ENCODE measurements at regions not wholly inside any gene's neighbourhood (a gene's known extent, or its start where the extent isn't known, plus 50 kb on each side); places are given as distances from the start of the nearest gene placed in this dataset.

GRCh38 chr13:74084375-74084935 lies 49.7 kb downstream of the KLF12 start:
- DNase-seq = no peak

GRCh38 chr13:74082741-74083160 lies 51.5 kb downstream of the KLF12 start:
- DNase-seq = no peak

GRCh38 chr13:74080762-74081161 lies 53.4 kb downstream of the KLF12 start:
- DNase-seq = no peak

GRCh38 chr13:74077792-74078191 lies 56.4 kb downstream of the KLF12 start:
- DNase-seq = no peak

GRCh38 chr13:74077375-74077774 lies 56.8 kb downstream of the KLF12 start:
- DNase-seq = no peak

- peak; percentile 52 for DNase-seq
These were observed 59.5 kb downstream of the KLF12 start for GRCh38 chr13:74074723-74075122.

- DNase-seq = no peak
These were observed 60.9 kb downstream of the KLF12 start for GRCh38 chr13:74073274-74073673.

- no peak for DNase-seq
These were observed 63.7 kb downstream of the KLF12 start for GRCh38 chr13:74070513-74070912.

GRCh38 chr13:74070065-74070464 lies 64.1 kb downstream of the KLF12 start:
- DNase-seq = no peak

GRCh38 chr13:74068471-74068870 lies 65.7 kb downstream of the KLF12 start:
- DNase-seq = no peak

GRCh38 chr13:74067818-74068217 lies 66.4 kb downstream of the KLF12 start:
- DNase-seq = peak; percentile 44

- DNase-seq = no peak
These were observed 67.3 kb downstream of the KLF12 start for GRCh38 chr13:74066937-74067336.

GRCh38 chr13:74064805-74065312 lies 69.3 kb downstream of the KLF12 start:
- DNase-seq = peak; percentile 52

- no peak for DNase-seq
These were observed 70.6 kb downstream of the KLF12 start for GRCh38 chr13:74063533-74064100.

GRCh38 chr13:74062933-74063332 lies 71.3 kb downstream of the KLF12 start:
- peak; percentile 48 for DNase-seq

- DNase-seq = peak; percentile 45
These were observed 72.1 kb downstream of the KLF12 start for GRCh38 chr13:74061926-74062595.

GRCh38 chr13:74056801-74057542 lies 77.2 kb downstream of the KLF12 start:
- no peak for DNase-seq

- no peak for DNase-seq
These were observed 81.7 kb downstream of the KLF12 start for GRCh38 chr13:74052402-74052928.

- DNase-seq = no peak
These were observed 85.4 kb downstream of the KLF12 start for GRCh38 chr13:74048756-74049155.

- no peak for DNase-seq
These were observed 86.1 kb downstream of the KLF12 start for GRCh38 chr13:74047931-74048600.

GRCh38 chr13:74046431-74046830 lies 87.8 kb downstream of the KLF12 start:
- DNase-seq = peak; percentile 5

GRCh38 chr13:74045583-74045982 lies 88.6 kb downstream of the KLF12 start:
- DNase-seq = no peak

GRCh38 chr13:74043237-74043636 lies 91.0 kb downstream of the KLF12 start:
- DNase-seq = no peak
